WERI-Rb-1 (cell line): ENCODE measurements at regions not wholly inside any gene's neighbourhood (a gene's known extent, or its start where the extent isn't known, plus 50 kb on each side); places are given as distances from the start of the nearest gene placed in this dataset.

Experiments used
- DNase-seq: peaks from one replicate; pipeline ENCODE4 v3.0.0-alpha.2; 2020
- H3K27ac ChIP-seq: fragments of 250-450 bp; sonication (Bioruptor Pico); 2 replicates; pipeline ENCODE4 v1.5.1; 2020; ENCODE audit warnings: mild to moderate bottlenecking, moderate library complexity
- H3K27me3 ChIP-seq: fragments of 250-450 bp; sonication (Bioruptor Pico); 2 replicates; pipeline ENCODE4 v1.5.1; 2021; ENCODE audit warnings: mild to moderate bottlenecking, low read depth, moderate library complexity; ENCODE audit not compliant: insufficient read depth, severe bottlenecking
- H3K36me3 ChIP-seq: fragments of 250-450 bp; sonication (Bioruptor Pico); 2 replicates; pipeline ENCODE4 v1.5.1; 2020; ENCODE audit warnings: mild to moderate bottlenecking, moderate library complexity
- H3K4me3 ChIP-seq: 2 replicates; pipeline ENCODE4 v1.5.1; 2011; ENCODE audit warnings: low read depth, mild to moderate bottlenecking, control low read depth, low read length
- H3K9me3 ChIP-seq: fragments of 250-450 bp; sonication (Bioruptor Pico); 2 replicates; pipeline ENCODE4 v1.5.1; 2021; ENCODE audit warnings: mild to moderate bottlenecking, moderate library complexity; ENCODE audit not compliant: severe bottlenecking
- CTCF ChIP-seq: IDR thresholded peaks from 2 replicates; pipeline ENCODE4 v1.5.1; 2011; ENCODE audit warnings: low read depth, mild to moderate bottlenecking, control low read depth, inconsistent platforms, low read length

GRCh38 chr14:53462931-53463778 is 310.0 kb upstream of the DDHD1 start:
- Histone ChIP-seq H3K9me3 (no peaks in the 10 kb centered on the region), H3K4me3 (no peak overlapping the region), H3K27ac (no peak overlapping the region), H3K36me3 (no peaks in the 10 kb centered on the region), H3K27me3 (peaks cover 53% of the 10 kb centered on the region)
- DNase-seq: no peak
- TF ChIP-seq CTCF: no peak

- no peak overlapping the region for H3K4me3 ChIP-seq
- TF ChIP-seq CTCF: no peak
- no peaks in the 10 kb centered on the region for H3K9me3 ChIP-seq
- no peak overlapping the region for H3K27ac ChIP-seq
- DNase-seq: no peak
- H3K36me3 ChIP-seq: no peaks in the 10 kb centered on the region
- peaks cover 59% of the 10 kb centered on the region for H3K27me3 ChIP-seq
Measured at GRCh38 chr14:53461858-53462257, 308.7 kb upstream of the DDHD1 start.

- DNase-seq: no peak
- Histone ChIP-seq H3K9me3 (no peaks in the 10 kb centered on the region), H3K27ac (no peak overlapping the region), H3K36me3 (no peaks in the 10 kb centered on the region), H3K4me3 (no peak overlapping the region), H3K27me3 (peaks cover 62% of the 10 kb centered on the region)
- no peak for TF ChIP-seq CTCF
Measured at GRCh38 chr14:53460544-53460943, 307.4 kb upstream of the DDHD1 start.

GRCh38 chr14:53458368-53458814 is 305.3 kb upstream of the DDHD1 start:
- peaks cover 60% of the 10 kb centered on the region for H3K27me3 ChIP-seq
- H3K27ac ChIP-seq: no peak overlapping the region
- H3K9me3 ChIP-seq: no peaks in the 10 kb centered on the region
- no peak overlapping the region for H3K4me3 ChIP-seq
- no peaks in the 10 kb centered on the region for H3K36me3 ChIP-seq
- TF ChIP-seq CTCF: no peak
- no peak for DNase-seq

GRCh38 chr14:53456931-53457330 is 303.8 kb upstream of the DDHD1 start:
- no peaks in the 10 kb centered on the region for H3K9me3 ChIP-seq
- H3K36me3 ChIP-seq: no peaks in the 10 kb centered on the region
- H3K4me3 ChIP-seq: no peak overlapping the region
- DNase-seq: no peak
- no peak for TF ChIP-seq CTCF
- no peak overlapping the region for H3K27ac ChIP-seq
- H3K27me3 ChIP-seq: peaks cover 54% of the 10 kb centered on the region
